Activated CD4-positive, alpha-beta T cell treated with anti-CD3 and anti-CD28 coated beads, Interleukin-2, amount 10 ng/mL, durations not matched to agents 24 days and 14 days (primary cell): ENCODE measurements at regions not wholly inside any gene's neighbourhood (a gene's known extent, or its start where the extent isn't known, plus 50 kb on each side); places are given as distances from the start of the nearest gene placed in this dataset.
"Not testable (repeated sequence)": the region's sequence is repeated elsewhere in the genome, so short reads cannot be mapped to it uniquely, and the experiment has no call there.

Experiments
- DNase-seq: peaks from one replicate; pipeline ENCODE4 v3.0.0; 2022
- H3K27ac Mint-ChIP-seq: one replicate; pipeline ENCODE4 v1.8.0; 2022; ENCODE audit warnings: mild to moderate bottlenecking, mixed read lengths
- H3K27me3 Mint-ChIP-seq: one replicate; pipeline ENCODE4 v1.8.0; 2022; ENCODE audit warnings: mixed read lengths
- H3K36me3 Mint-ChIP-seq: one replicate; pipeline ENCODE4 v1.8.0; 2022; ENCODE audit warnings: low read depth, mild to moderate bottlenecking, mixed read lengths
- H3K4me1 Mint-ChIP-seq: one replicate; pipeline ENCODE4 v1.8.0; 2021; ENCODE audit warnings: mixed read lengths
- H3K4me3 Mint-ChIP-seq: one replicate; pipeline ENCODE4 v1.8.0; 2022; ENCODE audit warnings: mild to moderate bottlenecking, moderate library complexity, mixed read lengths
- H3K9me3 Mint-ChIP-seq: one replicate; pipeline ENCODE4 v1.8.0; 2021; ENCODE audit warnings: mixed read lengths
- intact Hi-C: fragments of 100-400 bp; cut with micrococcal nuclease; formaldehyde crosslinking; loops from one replicate; pipeline ENCODE4 v1.15.1; 2023

GRCh38 chr12:23115984-23116383, 491.0 kb downstream of the ETNK1 start:
- no peaks in the 10 kb centered on the region for H3K36me3 Mint-ChIP-seq
- intact Hi-C loops, result no loop called here

DNA sequence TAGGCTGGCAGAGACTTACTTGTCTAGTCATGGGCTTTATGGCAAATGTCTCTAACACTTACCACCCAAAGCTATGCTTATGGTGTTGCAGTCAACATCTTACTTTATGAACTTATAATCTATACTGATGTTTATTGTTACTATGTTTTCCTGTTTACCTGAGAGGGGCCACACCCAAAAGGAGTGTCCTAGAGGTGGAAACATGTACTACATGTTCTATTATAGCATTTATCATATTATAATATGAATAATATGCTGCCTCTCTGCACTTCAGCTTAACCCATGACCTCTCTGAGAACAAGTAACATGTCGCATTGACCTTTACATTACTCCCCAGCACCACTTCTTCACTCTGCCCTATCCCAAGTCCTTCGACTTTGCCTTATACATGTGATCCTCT, 501.8 kb downstream of the ETNK1 start:
- Mint-ChIP-seq H3K36me3 (no peaks in the 10 kb centered on the region), H3K27me3 (no peaks in the 10 kb centered on the region), H3K4me3 (no peak overlapping the region), H3K4me1 (no peaks in the 10 kb centered on the region), H3K27ac (no peak overlapping the region), H3K9me3 (no peaks in the 10 kb centered on the region)
- DNase-seq, result no peak
- intact Hi-C loops, result no loop called here

More at GRCh38 chr12:23115984-23116383, 491.0 kb downstream of the ETNK1 start:
- DNase-seq, result no peak
- no peak overlapping the region for H3K27ac Mint-ChIP-seq
- H3K9me3 Mint-ChIP-seq, result no peaks in the 10 kb centered on the region
- no peak overlapping the region for H3K4me3 Mint-ChIP-seq
- no peaks in the 10 kb centered on the region for H3K4me1 Mint-ChIP-seq
- H3K27me3 Mint-ChIP-seq, result no peaks in the 10 kb centered on the region

- Mint-ChIP-seq H3K4me1 (no peaks in the 10 kb centered on the region), H3K9me3 (no peaks in the 10 kb centered on the region), H3K36me3 (no peaks in the 10 kb centered on the region), H3K4me3 (no peak overlapping the region), H3K27me3 (no peaks in the 10 kb centered on the region), H3K27ac (no peak overlapping the region)
- intact Hi-C loops, result no loop called here
- DNase-seq, result no peak
These were observed 502.7 kb downstream of the ETNK1 start for GRCh38 chr12:23127701-23128100.

- H3K9me3 Mint-ChIP-seq, result no peaks in the 10 kb centered on the region
- no peak overlapping the region for H3K27ac Mint-ChIP-seq
- no peaks in the 10 kb centered on the region for H3K36me3 Mint-ChIP-seq
- intact Hi-C loops, result no loop called here
- no peaks in the 10 kb centered on the region for H3K4me1 Mint-ChIP-seq
- DNase-seq, result no peak
- no peak overlapping the region for H3K4me3 Mint-ChIP-seq
- no peaks in the 10 kb centered on the region for H3K27me3 Mint-ChIP-seq
These were observed 503.5 kb downstream of the ETNK1 start for GRCh38 chr12:23128462-23128861.

GRCh38 chr12:23132357-23132756, 507.4 kb downstream of the ETNK1 start:
- no peaks in the 10 kb centered on the region for H3K27me3 Mint-ChIP-seq
- no peak overlapping the region for H3K4me3 Mint-ChIP-seq
- no peak overlapping the region for H3K27ac Mint-ChIP-seq
- intact Hi-C loops, result no loop called here
- H3K4me1 Mint-ChIP-seq, result no peaks in the 10 kb centered on the region
- no peaks in the 10 kb centered on the region for H3K36me3 Mint-ChIP-seq
- H3K9me3 Mint-ChIP-seq, result no peaks in the 10 kb centered on the region
- no peak for DNase-seq

DNA sequence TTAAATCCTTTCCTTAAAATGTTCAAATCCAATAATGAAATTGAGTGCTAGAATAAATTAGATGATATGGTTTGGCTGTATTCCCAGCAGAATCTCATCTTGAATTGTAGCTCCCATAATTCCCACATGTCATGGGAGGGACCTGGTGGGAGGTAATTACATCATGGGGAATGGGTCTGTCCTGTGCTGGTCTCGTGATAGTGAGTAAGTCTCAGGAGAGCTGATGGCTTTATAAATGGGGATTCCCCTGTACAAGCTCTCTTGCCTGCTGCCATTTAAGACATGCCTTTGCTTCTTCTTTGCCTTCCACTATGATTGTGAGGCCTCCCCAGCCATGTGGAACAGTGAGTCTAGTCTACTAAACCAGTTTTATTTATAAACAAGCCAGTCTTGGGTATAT, 508.5 kb downstream of the ETNK1 start:
- no peak overlapping the region for H3K27ac Mint-ChIP-seq
- H3K36me3 Mint-ChIP-seq, result no peaks in the 10 kb centered on the region
- H3K9me3 Mint-ChIP-seq, result no peaks in the 10 kb centered on the region
- no peak overlapping the region for H3K4me3 Mint-ChIP-seq
- intact Hi-C loops, result no loop called here
- no peaks in the 10 kb centered on the region for H3K4me1 Mint-ChIP-seq
- no peaks in the 10 kb centered on the region for H3K27me3 Mint-ChIP-seq
- DNase-seq, result no peak

DNA sequence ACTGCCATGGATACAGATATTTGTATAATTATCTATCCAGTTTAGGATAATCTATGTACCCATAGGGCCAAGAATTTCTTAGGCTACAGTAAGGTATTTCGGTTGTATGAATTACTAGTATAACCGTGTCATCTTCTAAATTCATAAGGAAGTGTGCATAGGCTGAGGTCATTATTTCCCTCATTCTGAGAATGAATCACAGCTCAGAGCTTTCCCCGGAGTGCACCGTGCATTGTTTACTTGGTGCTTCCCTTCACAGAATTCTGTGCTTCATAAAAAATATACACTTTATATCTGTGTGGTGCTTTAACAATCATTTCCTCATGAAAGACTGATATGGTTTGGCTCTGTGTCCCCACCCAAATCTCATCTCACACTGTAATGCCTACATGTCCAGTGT, 514.1 kb downstream of the ETNK1 start:
- no peak overlapping the region for H3K27ac Mint-ChIP-seq
- no peaks in the 10 kb centered on the region for H3K27me3 Mint-ChIP-seq
- no peaks in the 10 kb centered on the region for H3K36me3 Mint-ChIP-seq
- peaks cover 8% of the 10 kb centered on the region for H3K9me3 Mint-ChIP-seq
- H3K4me1 Mint-ChIP-seq, result no peaks in the 10 kb centered on the region
- DNase-seq, result no peak
- intact Hi-C loops, result no loop called here
- no peak overlapping the region for H3K4me3 Mint-ChIP-seq

DNA sequence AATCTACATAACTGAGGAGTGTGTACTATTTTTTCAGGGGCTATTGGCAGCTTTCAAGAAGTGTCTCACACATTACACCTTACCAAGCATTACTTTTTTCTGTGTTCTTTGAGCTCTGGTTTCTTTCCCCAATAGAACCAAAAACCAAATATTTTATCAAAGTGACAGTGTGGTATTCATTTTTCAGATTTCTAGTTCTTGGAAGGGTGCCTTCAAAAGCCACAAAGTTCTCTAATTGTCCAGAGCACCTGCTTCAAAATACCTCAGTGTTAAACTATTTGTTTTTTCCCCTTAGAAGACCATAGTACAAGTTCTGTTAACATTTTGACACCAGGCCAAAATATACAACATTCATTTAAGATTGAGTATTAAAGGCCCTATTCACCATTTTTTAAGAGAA, 515.7 kb downstream of the ETNK1 start:
- Mint-ChIP-seq H3K27me3 (no peaks in the 10 kb centered on the region), H3K36me3 (no peaks in the 10 kb centered on the region), H3K4me3 (no peak overlapping the region), H3K9me3 (peaks cover 22% of the 10 kb centered on the region), H3K4me1 (no peaks in the 10 kb centered on the region), H3K27ac (no peak overlapping the region)
- no peak for DNase-seq
- intact Hi-C loops, result no loop called here

- H3K4me3 Mint-ChIP-seq, result no peak overlapping the region
- intact Hi-C loops, result no loop called here
- no peaks in the 10 kb centered on the region for H3K36me3 Mint-ChIP-seq
- no peaks in the 10 kb centered on the region for H3K4me1 Mint-ChIP-seq
- H3K9me3 Mint-ChIP-seq, result peaks cover 22% of the 10 kb centered on the region
- DNase-seq, result no peak
- no peak overlapping the region for H3K27ac Mint-ChIP-seq
- no peaks in the 10 kb centered on the region for H3K27me3 Mint-ChIP-seq
These were observed 516.4 kb downstream of the ETNK1 start for GRCh38 chr12:23141335-23141734.

DNA sequence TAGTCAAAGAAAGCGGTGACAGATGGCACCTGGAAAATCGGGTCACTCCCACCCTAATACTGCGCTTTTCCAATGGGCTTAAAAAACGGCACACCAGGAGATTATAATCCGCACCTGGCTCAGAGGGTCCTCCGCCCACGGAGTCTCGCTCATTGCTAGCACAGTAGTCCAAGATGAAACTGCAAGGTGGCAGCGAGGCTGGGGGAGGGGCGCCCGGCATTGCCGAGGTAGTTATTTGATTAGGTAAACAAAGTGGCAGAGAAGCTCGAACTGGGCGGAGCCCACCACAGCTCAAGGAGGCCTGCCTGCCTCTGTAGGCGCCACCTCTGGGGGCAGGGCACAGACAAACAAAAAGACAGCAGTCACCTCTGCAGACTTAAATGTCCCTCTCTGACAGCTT, 521.1 kb downstream of the ETNK1 start:
- H3K27me3 Mint-ChIP-seq, H3K4me3 Mint-ChIP-seq, DNase-seq, H3K36me3 Mint-ChIP-seq, H3K4me1 Mint-ChIP-seq, intact Hi-C loops, H3K27ac Mint-ChIP-seq: not testable (repeated sequence)
- H3K9me3 Mint-ChIP-seq, result peaks cover 27% of the 10 kb centered on the region

- H3K9me3 Mint-ChIP-seq, result peaks cover under 1% of the 10 kb centered on the region
- H3K36me3 Mint-ChIP-seq, result no peaks in the 10 kb centered on the region
- intact Hi-C loops, result no loop called here
- DNase-seq, result no peak
- H3K27ac Mint-ChIP-seq, result no peak overlapping the region
- no peaks in the 10 kb centered on the region for H3K4me1 Mint-ChIP-seq
- no peaks in the 10 kb centered on the region for H3K27me3 Mint-ChIP-seq
- no peak overlapping the region for H3K4me3 Mint-ChIP-seq
These were observed 543.5 kb downstream of the ETNK1 start for GRCh38 chr12:23168459-23168858.

GRCh38 chr12:23169012-23169695, 544.2 kb downstream of the ETNK1 start:
- H3K27me3 Mint-ChIP-seq, result no peaks in the 10 kb centered on the region
- intact Hi-C loops, result no loop called here
- H3K36me3 Mint-ChIP-seq, result no peaks in the 10 kb centered on the region
- DNase-seq, result no peak
- H3K4me3 Mint-ChIP-seq, result no peak overlapping the region
- H3K9me3 Mint-ChIP-seq, result peaks cover 7% of the 10 kb centered on the region
- no peak overlapping the region for H3K27ac Mint-ChIP-seq
- no peaks in the 10 kb centered on the region for H3K4me1 Mint-ChIP-seq

- intact Hi-C loops, result no loop called here
- no peaks in the 10 kb centered on the region for H3K36me3 Mint-ChIP-seq
- H3K4me1 Mint-ChIP-seq, result no peaks in the 10 kb centered on the region
- peaks cover 7% of the 10 kb centered on the region for H3K9me3 Mint-ChIP-seq
- no peak overlapping the region for H3K27ac Mint-ChIP-seq
- no peaks in the 10 kb centered on the region for H3K27me3 Mint-ChIP-seq
- H3K4me3 Mint-ChIP-seq, result no peak overlapping the region
- no peak for DNase-seq
These were observed 544.7 kb downstream of the ETNK1 start for GRCh38 chr12:23169696-23170013.

GRCh38 chr12:23174917-23175316, 549.9 kb downstream of the ETNK1 start:
- intact Hi-C loops, result no loop called here
- H3K4me1 Mint-ChIP-seq, result no peaks in the 10 kb centered on the region
- H3K36me3 Mint-ChIP-seq, result no peaks in the 10 kb centered on the region
- no peak overlapping the region for H3K27ac Mint-ChIP-seq
- no peak overlapping the region for H3K4me3 Mint-ChIP-seq
- DNase-seq, result no peak
- H3K9me3 Mint-ChIP-seq, result peaks cover 7% of the 10 kb centered on the region
- no peaks in the 10 kb centered on the region for H3K27me3 Mint-ChIP-seq

DNA sequence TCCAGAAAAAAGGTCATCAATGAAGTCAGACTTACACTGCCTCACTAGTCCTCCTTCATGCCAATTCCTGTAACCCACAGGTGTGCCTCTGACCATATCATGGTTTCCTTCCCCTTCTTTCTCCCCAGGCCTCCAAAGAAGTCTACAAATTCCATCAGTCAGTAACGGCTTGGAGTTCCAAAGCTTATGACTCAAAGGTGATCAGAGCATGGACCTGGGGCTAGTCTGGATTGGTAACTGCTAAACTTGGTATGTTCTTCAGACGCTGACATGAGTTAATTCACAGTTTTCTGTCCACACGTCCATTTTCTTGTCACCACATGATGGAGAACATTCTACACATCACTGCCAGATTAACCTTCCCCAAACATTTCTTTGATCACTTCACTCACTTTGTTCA, 560.4 kb downstream of the ETNK1 start:
- intact Hi-C loops, result no loop called here
- Mint-ChIP-seq H3K4me1 (no peaks in the 10 kb centered on the region), H3K36me3 (no peaks in the 10 kb centered on the region), H3K27me3 (no peaks in the 10 kb centered on the region), H3K9me3 (no peaks in the 10 kb centered on the region), H3K27ac (no peak overlapping the region), H3K4me3 (no peak overlapping the region)
- DNase-seq, result no peak
